Fibroblast of lung (primary cell): ENCODE measurements at regions not wholly inside any gene's neighbourhood (a gene's known extent, or its start where the extent isn't known, plus 50 kb on each side); places are given as distances from the start of the nearest gene placed in this dataset.

Experiments
- DNase-seq, 2 donors: peaks; one replicate each; pipeline versions ENCODE4 v3.0.0 to v3.0.0-alpha.2; 2010; ENCODE audit warnings: low read depth in 2 of 2
- H2AFZ ChIP-seq: 2 replicates; pipeline ENCODE4 v1.5.1; 2012; ENCODE audit warnings: low read length, control low read depth, inconsistent platforms
- H3K27ac ChIP-seq: 2 replicates; pipeline ENCODE4 v1.5.1; 2011; ENCODE audit warnings: low read length, control low read depth; ENCODE audit not compliant: insufficient read depth
- H3K27me3 ChIP-seq: 2 replicates; pipeline ENCODE4 v1.5.1; 2011; ENCODE audit warnings: mild to moderate bottlenecking, low read length; ENCODE audit not compliant: control insufficient read depth, insufficient read depth
- H3K36me3 ChIP-seq: 2 replicates; pipeline ENCODE4 v1.5.1; 2011; ENCODE audit warnings: low read length; ENCODE audit not compliant: control insufficient read depth, insufficient read depth
- H3K4me1 ChIP-seq: 2 replicates; pipeline ENCODE4 v1.5.1; 2011; ENCODE audit warnings: low read length; ENCODE audit not compliant: control insufficient read depth, insufficient read depth; ENCODE audit errors: extremely low read depth
- H3K4me2 ChIP-seq: 2 replicates; pipeline ENCODE4 v1.5.1; 2011; ENCODE audit warnings: low read length, control low read depth; ENCODE audit not compliant: insufficient read depth; ENCODE audit errors: extremely low read depth
- H3K4me3 ChIP-seq, 4 experiments: fragments of 200-600 bp in 1 of 4; sonication (generic) in 1 of 4; replicated peaks in 1 of 4; 2 replicates each; pipeline ENCODE4 v1.5.1; 2011 to 2016; ENCODE audit warnings: low read length in 4 of 4, low read depth in 3 of 4, mild to moderate bottlenecking in 3 of 4, control low read depth in 2 of 4, inconsistent platforms in 1 of 4, mixed read lengths in 1 of 4; ENCODE audit not compliant: insufficient read depth in 1 of 4; ENCODE audit errors: control extremely low read depth in 1 of 4
- H3K79me2 ChIP-seq: 2 replicates; pipeline ENCODE4 v1.5.1; 2012; ENCODE audit warnings: mild to moderate bottlenecking, low read length, inconsistent platforms; ENCODE audit not compliant: control insufficient read depth, insufficient read depth
- H3K9ac ChIP-seq: 2 replicates; pipeline ENCODE4 v1.5.1; 2011; ENCODE audit warnings: mild to moderate bottlenecking, low read length, control low read depth; ENCODE audit not compliant: insufficient read depth
- H3K9me3 ChIP-seq: 2 replicates; pipeline ENCODE4 v1.5.1; 2012; ENCODE audit warnings: low read depth, low read length; ENCODE audit not compliant: control insufficient read depth, insufficient read depth
- H4K20me1 ChIP-seq: 2 replicates; pipeline ENCODE4 v1.5.1; 2011; ENCODE audit warnings: low read length; ENCODE audit not compliant: control insufficient read depth, insufficient read depth; ENCODE audit errors: extremely low read depth
- CTCF ChIP-seq, 2 donors: IDR thresholded peaks in 1 of 2; conservative IDR thresholded peaks in 1 of 2; 1 replicate in 1 of 2; 2 replicates in 1 of 2; pipeline ENCODE4 v1.5.1; 2011 to 2012; ENCODE audit warnings: low read length in 2 of 2, control low read depth in 1 of 2, inconsistent platforms in 1 of 2, low read depth in 1 of 2, mild to moderate bottlenecking in 1 of 2
- EZH2 ChIP-seq: IDR thresholded peaks from 2 replicates; pipeline ENCODE4 v1.5.1; 2012; ENCODE audit warnings: low read length, control low read depth, mild to moderate bottlenecking; ENCODE audit errors: missing control alignments

- TF ChIP-seq CTCF (conservative IDR thresholded peaks at IDR 0.05 in 1 of 2, IDR thresholded peaks at IDR 0.05 in 1 of 2; ENCODE audit: low read depth in 1 of 2, low read length in 2 of 2) = no peak
- no peak for TF ChIP-seq EZH2
- DNase-seq = no peak
- Histone ChIP-seq H2AFZ (no peak overlapping the region), H3K9me3 (no peaks in the 10 kb centered on the region), H3K27ac (no peak overlapping the region), H3K4me2 (no peak overlapping the region), H3K36me3 (no peaks in the 10 kb centered on the region), H4K20me1 (no peaks in the 10 kb centered on the region), H3K4me1 (no peaks in the 10 kb centered on the region), H3K27me3 (peaks cover 2% of the 10 kb centered on the region), H3K4me3 (no peak overlapping the region), H3K9ac (no peak overlapping the region), H3K79me2 (no peaks in the 10 kb centered on the region)
These were observed 66.0 kb upstream of the PREP start for GRCh38 chr6:105468850-105469249.

- Histone ChIP-seq H4K20me1 (no peaks in the 10 kb centered on the region), H3K4me2 (no peak overlapping the region), H3K27ac (no peak overlapping the region), H3K4me1 (no peaks in the 10 kb centered on the region), H3K9me3 (no peaks in the 10 kb centered on the region), H3K9ac (no peak overlapping the region), H3K27me3 (no peaks in the 10 kb centered on the region), H3K4me3 (no peak overlapping the region), H2AFZ (no peak overlapping the region), H3K79me2 (no peaks in the 10 kb centered on the region), H3K36me3 (no peaks in the 10 kb centered on the region)
- DNase-seq = no peak
- TF ChIP-seq EZH2 (no peak), CTCF (conservative IDR thresholded peaks at IDR 0.05 in 1 of 2, IDR thresholded peaks at IDR 0.05 in 1 of 2; ENCODE audit: low read depth in 1 of 2, low read length in 2 of 2) (no peak)
These were observed 58.0 kb upstream of the PREP start for GRCh38 chr6:105460860-105461259.

GRCh38 chr6:105459864-105460263 is 57.0 kb upstream of the PREP start:
- Histone ChIP-seq H3K27me3 (no peaks in the 10 kb centered on the region), H3K4me2 (no peak overlapping the region), H3K9ac (no peak overlapping the region), H3K36me3 (no peaks in the 10 kb centered on the region), H4K20me1 (no peaks in the 10 kb centered on the region), H2AFZ (no peak overlapping the region), H3K4me1 (no peaks in the 10 kb centered on the region), H3K27ac (no peak overlapping the region), H3K79me2 (no peaks in the 10 kb centered on the region), H3K4me3 (no peak overlapping the region), H3K9me3 (no peaks in the 10 kb centered on the region)
- DNase-seq = peak in 1 of 2 donors; percentile 75
- TF ChIP-seq CTCF (conservative IDR thresholded peaks at IDR 0.05 in 1 of 2, IDR thresholded peaks at IDR 0.05 in 1 of 2; ENCODE audit: low read depth in 1 of 2, low read length in 2 of 2) (no peak), EZH2 (no peak)
